GM04504 (cell line): ENCODE measurements at regions not wholly inside any gene's neighbourhood (a gene's known extent, or its start where the extent isn't known, plus 50 kb on each side); places are given as distances from the start of the nearest gene placed in this dataset.
"Not testable (repeated sequence)": the region's sequence is repeated elsewhere in the genome, so short reads cannot be mapped to it uniquely, and the experiment has no call there.

ENCODE experiments used
- DNase-seq: peaks from one replicate; pipeline ENCODE4 v3.0.0-alpha.2; 2012; ENCODE audit warnings: low read depth

DNA sequence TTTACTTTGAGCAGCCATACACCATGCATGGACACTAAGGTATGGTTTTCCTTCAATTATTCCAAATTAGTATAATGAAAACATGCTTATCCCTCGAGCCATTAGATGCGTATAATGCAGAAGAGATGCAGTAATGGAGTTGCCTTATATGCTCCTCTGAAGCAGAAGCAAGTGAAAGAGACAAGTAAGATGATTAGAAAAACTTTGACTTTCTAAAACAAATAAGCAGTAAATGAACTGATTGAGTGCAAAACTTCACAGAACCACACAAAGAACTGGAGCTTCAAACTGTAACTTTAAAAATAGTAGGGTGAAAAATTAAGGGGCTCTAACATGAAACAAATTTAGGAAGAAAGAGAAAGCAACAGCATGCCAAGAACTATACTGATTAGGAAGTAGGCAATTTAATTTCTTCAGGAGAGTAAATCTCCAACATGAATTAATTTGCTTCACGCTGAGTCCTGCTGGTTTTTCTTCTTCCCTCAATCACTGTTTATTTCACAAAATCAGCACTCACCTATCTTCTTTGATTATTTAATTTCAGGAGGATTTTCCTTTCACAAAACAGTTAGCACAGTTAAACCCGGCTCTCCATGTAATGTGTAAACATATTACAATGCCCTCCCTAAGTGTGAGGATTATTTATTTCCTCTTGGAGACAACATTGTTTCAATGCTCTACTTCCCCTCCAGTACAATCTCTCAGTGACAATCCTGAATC, 90.3 kb upstream of the PAM start:
- no peak for DNase-seq

DNA sequence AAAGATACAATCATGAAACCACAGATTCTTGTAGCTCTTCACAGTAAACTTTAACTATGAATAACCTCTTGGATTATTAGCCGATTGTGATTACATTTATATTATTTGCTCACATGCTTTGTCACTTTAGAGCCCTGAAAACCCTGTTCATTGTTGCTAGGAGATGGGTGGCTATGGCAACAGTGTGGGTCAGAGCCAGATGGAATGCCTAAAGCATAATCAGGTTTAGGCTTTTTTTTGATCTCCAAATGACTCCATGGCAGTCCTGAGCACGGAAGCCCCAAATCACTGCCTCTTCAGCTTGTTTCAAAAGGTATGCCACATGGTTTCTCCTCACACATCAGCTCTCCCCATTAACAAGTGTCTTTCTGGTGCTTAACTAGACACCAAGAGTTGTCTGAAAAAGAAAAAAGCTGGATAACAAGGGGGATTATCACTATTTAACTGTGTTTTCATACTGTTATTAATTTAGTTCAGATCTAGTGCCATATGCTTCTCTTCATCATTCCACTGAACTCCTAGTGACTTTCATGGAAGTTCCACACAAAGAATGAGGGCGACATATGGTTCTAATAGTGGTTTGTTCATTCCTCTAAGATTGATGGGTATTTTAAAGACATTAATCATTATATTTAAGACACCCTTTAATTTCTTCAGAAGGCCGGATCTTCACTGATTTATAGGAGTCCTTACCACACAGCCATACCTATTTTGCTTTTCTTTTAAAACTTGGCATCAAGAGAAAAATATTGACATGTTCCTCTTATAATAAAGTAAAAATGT, 88.8 kb upstream of the PAM start:
- no peak for DNase-seq

DNA sequence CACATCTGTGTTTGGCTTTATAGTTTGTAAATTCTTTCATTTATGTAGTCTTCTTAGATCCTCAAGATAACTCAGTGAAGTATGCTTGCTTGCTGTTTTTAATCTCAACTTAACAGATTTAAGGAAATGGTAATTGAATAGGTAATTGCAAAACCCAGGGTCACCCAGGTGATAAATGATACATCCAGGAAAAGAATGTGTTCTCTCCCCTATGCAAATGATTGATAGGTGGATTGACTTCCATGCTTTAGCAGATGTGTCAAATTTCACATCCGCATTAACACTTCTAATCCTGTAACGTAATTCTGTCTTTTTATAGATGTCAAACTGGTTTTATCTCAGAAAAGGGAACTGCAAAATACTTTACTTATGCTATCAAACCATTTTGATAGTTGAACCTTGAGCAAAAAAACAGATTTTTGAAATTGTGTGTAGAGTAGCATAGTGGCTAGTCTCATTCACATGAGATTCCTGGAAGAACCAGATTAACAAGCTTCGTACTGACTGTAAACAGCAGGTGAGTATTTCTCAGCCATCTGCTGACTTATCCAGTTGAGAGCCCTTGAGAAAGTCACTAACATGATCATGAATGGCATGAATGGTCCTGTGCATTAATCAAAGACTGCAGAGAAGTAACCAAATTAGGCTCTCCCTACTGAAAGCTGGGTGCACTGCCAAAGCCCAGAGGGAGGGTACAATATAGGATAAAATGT, 86.7 kb upstream of the PAM start:
- no peak for DNase-seq

DNA sequence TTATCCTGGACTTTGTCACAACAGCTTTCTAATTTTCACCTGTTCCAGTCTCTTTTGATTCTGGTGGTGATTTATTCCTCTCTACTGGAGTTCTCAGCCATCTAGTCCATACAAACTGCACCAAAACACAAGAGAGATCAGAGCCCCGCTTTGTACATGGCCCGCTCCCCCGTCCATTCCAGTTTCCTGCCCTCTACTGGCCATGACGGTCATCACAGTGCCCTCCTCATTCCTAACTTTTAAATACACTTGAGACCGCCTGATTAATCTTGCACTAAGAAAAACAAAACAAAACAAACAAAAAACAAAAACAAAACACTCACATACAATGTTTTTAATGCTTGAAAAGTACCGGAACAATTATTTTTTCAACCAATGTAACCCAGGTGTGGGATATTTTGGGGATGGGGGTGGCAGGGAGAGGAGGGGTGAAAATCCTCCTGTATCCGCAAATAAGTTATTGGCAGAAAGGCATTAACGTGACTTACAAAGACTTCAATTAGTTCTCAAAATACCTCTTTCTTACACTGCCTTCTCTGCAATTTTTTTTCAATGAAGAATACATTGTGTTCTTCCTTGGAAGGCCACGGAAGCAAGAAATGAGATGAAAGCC, 84.8 kb upstream of the PAM start:
- DNase-seq, result no peak

DNA sequence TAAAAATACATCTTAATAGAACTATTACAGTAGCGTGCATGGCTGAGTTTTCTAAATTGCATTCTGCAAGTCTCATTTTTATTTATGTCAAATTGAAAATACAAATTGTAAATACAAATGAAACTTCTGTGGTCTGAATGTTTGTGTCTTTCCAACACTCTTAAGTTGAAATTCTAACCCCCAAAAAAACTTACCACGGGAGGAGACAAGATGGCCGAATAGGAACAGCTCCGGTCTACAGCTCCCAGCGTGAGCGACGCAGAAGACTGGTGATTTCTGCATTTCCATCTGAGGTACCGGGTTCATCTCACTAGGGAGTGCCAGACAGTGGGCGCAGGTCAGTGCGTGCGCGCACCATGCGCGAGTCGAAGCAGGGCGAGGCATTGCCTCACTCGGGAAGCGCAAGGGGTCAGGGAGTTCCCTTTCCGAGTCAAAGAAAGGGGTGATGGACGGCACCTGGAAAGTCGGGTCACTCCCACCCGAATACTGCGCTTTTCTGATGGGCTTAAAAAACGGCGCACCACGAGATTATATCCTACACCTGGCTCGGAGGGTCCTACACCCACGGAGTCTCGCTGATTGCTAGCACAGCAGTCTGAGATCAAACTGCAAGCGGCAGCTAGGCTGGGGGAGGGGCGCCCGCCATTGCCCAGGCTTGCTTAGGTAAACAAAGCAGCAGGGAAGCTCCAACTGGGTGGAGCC, 83.9 kb upstream of the PAM start:
- DNase-seq, result not testable (repeated sequence)

DNA sequence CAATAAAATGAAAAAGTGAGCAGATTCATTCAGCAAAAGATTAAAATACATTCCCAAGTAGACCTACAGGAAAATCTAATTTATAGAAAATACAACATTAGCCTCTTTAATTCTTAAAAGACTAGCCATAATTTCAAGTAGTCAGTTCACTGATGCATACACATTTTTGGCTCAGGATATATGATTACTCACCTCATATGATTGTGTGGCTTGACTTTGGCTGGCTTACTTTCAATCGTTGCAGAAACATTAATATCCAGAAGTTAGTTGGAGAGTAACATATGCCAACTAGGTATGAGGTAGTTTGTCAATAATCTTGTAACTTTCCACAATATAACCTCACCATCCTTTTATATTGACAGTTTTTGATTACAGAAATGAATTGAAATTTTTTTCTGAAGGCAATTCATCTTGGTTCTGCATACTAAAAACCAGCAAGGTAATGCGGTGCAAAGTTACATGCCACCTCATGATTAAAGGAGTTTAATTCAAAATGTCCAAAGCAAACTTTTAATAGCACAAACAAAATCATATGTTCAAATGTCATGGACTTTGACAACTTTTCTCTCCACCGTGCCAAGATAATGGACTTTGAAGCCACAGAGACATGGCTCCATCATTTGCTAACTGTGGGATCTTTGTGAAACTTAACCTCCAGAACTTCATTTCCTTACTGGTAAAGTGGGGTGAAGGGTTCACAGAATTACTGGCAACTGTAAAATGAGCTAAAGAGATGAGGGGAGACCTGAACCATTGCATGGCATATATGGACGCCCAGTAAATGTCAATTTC, 76.6 kb upstream of the PAM start:
- DNase-seq, result no peak

DNA sequence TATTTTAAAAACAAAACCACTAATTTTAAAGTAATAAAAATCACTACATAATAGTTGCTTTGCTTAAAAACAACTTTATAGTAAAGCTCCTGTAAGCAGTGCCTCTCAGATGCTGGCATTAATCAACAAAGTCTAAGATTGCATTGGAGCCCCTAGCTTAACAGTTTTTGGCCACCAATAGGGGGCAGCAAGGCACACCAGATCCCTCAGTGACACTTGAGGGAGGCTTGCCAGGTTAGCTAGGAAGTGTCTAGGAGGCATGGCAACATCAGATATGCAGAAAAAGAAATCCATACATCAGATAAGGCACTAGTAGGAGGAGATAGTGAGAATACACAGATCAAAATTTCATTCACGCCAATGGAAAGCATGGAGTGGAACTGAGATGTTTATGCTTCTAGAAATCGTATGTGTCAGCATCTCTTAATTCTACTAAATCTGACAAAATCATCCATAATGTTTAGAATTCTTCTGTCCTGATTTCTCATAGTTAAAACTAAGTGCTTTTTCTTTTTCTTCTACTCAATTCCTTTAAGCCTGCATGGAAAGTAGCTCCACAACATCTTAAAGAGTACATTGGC, 73.6 kb upstream of the PAM start:
- DNase-seq, result peak; percentile 66

DNA sequence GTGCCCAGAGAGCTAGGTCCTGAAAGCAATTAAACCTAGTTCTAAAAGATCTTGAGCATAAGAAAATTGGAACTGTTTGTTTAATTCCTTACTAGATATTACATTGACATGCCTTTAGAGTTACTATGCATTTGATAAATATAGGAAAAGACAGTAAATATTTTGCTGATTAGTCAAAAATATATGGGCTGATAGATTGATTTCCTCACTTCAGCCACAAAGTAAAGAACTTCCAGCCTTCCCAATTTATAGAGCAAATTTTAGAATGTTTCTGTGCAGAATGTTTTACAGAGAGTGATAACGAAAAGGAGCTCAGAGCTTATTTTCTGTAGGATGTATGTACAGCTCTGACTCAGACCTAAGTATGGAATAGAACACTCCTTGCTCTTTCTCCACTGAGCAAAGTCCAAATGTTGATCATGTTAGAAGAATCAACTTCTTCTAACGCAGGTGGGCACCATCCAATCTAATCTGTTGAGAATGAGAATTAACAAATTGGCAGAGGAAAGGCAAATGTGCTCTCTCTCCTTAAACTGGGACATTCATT, 72.9 kb upstream of the PAM start:
- DNase-seq, result no peak

DNA sequence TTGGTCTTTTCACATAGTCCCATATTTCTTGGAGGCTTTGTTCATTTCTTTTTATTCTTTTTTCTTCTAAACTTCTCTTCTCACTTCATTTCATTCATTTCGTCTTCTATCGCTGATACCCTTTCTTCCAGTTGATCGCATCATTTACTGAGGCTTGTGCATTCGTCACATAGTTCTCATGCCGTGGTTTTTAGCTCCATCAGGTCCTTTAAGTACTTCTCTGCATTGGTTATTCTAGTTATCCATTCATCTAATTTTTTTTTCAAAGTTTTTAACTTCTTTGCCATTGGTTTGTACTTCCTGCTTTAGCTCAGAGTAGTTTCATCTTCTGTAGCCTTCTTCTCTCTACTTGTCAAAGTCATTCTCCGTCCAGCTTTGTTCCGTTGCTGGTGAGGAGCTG, 67.0 kb upstream of the PAM start:
- not testable (repeated sequence) for DNase-seq

DNA sequence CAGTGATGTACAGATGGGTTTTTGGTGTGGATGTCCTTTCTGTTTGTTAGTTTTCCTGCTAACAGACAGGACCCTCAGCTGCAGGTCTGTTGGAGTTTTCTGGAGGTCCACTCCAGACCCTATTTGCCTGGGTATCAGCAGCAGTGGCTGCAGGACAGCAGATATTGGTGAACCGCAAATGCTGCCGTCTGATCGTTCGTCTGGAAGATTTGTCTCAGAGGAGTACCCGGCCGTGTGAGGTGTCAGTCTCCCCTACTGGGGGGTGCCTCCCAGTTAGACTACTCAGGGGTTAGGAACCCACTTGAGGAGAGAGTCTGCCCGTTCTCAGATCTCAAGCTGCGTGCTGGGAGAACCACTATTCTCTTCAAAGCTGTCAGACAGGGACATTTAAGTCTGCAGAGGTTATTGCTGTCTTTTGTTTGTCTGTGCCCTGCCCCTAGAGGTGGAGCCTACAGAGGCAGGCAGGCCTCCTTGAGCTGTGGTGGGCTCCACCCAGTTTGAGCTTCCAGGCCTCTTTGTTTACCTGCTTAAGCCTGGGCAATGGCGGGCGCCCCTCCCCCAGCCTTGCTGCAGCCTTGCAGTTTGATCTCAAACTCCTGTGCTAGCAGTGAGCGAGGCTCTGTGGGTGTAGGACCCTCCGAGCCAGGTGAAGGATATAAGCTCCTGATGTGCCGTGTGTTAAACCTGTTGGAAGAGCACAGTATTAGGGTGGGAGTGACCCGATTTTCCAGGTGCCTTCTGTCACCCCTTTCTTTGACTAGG, 66.3 kb upstream of the PAM start:
- DNase-seq, result not testable (repeated sequence)

DNA sequence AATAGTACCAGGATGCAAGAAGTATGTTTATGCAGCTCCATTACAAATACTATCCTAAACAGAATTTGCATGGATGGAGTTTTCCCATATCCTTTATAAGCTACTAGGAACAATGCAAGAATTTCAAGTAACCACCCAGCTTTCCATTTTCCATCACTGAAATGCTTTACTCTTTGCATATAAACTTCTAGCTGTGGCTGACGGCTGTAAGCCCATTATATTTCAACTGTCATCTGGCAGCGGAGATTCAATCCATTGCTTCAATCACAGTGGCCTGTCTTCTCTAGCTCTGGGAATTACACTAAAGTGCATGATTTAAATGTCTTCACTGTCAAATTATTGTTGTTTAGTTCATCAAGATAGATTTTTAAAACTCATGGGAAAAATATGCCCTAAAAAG, 64.2 kb upstream of the PAM start:
- DNase-seq, result no peak

DNA sequence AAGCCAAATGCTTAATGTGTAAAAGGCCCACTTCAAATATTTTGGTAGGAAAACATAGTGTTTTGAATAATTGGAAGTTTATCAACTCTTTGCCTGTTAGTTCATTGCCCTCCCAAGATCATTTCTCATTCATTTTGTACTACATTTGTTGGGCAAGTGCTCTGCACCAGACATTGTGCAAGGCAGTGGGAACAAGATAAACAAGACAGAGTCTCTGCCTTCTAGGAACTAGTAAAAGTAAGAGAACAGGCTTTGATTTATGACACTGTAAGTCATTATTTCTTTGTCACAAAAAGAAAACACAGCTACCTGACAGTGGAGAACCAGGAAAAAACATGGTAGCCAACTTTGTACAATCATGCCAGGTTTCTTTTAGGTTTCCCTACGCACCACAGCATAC, 63.7 kb upstream of the PAM start:
- DNase-seq, result no peak

DNA sequence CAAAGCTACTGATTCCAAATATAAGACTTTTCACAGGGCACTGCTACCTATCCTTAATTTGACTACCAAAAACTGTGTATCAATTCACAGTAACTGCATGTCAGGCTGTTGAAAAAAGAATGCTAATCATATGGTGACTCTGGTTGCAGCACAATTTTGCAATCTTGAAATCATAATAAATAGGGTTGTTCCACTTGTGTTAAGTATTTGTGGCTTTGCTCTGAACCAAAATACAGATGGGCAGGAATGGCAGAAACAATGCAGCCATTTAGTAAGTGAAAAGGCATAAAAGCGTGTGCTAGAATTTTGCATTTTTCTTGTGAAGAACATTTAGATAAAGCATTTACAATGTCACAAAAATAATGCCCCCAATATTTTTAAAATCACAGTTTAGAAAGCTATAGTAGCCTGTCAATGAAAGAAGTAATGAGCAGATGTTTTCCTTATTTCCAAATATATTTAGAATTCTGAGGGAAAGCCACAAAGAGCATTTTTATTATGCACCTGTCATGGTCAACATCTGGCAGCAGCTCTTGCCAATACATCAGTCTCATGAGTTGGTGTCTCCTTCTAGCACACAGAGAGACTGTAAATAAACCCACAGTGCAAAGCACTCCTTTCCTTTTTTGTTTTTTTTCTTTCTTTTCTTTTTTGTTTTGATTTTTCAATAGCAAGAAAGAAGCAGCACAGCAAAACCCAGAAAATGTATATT, 54.8 kb upstream of the PAM start:
- DNase-seq, result no peak

DNA sequence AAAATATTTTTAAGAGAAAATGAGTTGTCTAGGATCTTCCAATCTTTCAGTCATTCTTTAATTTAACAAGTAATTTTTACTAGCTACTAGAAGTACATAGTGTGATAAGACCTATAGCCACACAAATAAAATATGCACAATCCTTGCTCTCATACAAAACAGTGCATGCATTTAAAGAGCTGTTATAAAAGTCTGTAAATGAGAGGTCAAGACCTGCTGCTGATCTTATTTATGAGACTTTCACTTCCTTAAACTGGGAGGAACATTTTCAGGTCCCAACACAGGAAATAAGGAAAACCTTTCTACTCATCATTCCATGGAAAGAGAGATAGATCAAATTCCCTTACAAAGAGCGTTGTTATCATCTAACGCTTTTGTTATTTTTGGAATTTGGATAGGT, 54.2 kb upstream of the PAM start:
- DNase-seq, result no peak

DNA sequence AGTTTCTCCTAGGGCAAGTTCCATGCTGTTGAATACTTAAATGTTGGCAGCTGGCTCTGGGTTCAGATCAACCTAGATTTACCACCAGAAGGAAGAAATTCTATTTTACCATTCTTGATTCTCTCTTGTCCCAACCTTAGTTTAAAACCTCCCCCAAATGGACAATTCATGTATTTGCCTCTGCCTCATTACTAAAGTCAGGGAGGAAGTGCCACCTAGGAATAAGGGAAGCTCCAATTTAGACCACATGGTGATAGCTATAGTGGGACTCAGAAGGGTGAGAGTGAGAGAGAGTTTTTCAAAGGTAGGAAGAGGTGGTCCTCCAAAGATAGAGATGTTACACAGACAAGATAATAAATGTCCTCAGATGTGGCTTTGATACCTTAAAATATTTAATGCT, 53.4 kb upstream of the PAM start:
- no peak for DNase-seq
